Osteocyte (in vitro differentiated cells): ENCODE measurements at regions not wholly inside any gene's neighbourhood (a gene's known extent, or its start where the extent isn't known, plus 50 kb on each side); places are given as distances from the start of the nearest gene placed in this dataset.

Experiments
- DNase-seq: peaks from one replicate; pipeline ENCODE4 v3.0.0; 2021; ENCODE audit warnings: mixed read lengths; ENCODE audit not compliant: unreplicated experiment; ENCODE audit errors: extremely low spot score
- H3K27ac Mint-ChIP-seq: one replicate; pipeline ENCODE4 v1.8.0; 2021; ENCODE audit warnings: mild to moderate bottlenecking, mixed read lengths; ENCODE audit not compliant: unreplicated experiment
- H3K27me3 Mint-ChIP-seq: one replicate; pipeline ENCODE4 v1.8.0; 2021; ENCODE audit warnings: mixed read lengths; ENCODE audit not compliant: unreplicated experiment
- H3K36me3 Mint-ChIP-seq: one replicate; pipeline ENCODE4 v1.8.0; 2021; ENCODE audit warnings: mixed read lengths; ENCODE audit not compliant: unreplicated experiment
- H3K4me1 Mint-ChIP-seq: one replicate; pipeline ENCODE4 v1.8.0; 2021; ENCODE audit warnings: mixed read lengths; ENCODE audit not compliant: unreplicated experiment
- H3K4me3 Mint-ChIP-seq: one replicate; pipeline ENCODE4 v1.8.0; 2021; ENCODE audit warnings: mild to moderate bottlenecking, moderate library complexity, mixed read lengths; ENCODE audit not compliant: unreplicated experiment
- H3K9me3 Mint-ChIP-seq: one replicate; pipeline ENCODE4 v1.8.0; 2021; ENCODE audit warnings: mixed read lengths; ENCODE audit not compliant: unreplicated experiment
- TF ChIP-seq, protein P1 (sequence below): fragments of 200-600 bp; sonication (generic); IDR thresholded peaks from 2 replicates; pipeline ENCODE4 v1.5.0; 2021; ENCODE audit warnings: antibody characterized with exemption, mild to moderate bottlenecking, moderate library complexity

DNA sequence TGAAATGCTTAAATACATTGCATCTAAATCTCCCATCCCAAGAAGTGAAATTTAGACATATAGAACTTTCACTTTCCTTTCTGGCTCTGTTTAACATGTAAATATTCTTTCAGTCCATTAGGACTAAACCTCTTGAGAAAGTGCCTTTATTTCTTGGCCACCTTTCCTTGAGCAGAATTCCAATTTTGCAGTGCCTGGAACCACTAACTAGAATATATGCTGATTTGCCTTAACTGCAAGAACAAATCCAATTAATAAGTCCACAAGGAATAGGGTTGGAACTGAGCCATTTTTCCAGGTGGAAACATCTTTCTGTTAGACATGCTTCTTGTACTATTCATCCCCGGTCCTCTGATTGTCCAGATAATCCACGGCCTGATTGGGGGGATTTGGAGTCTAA, 478.0 kb downstream of the ENC1 start:
- peaks cover 5% of the 10 kb centered on the region for H3K4me1 Mint-ChIP-seq
- DNase-seq = no peak
- H3K27me3 Mint-ChIP-seq = peaks cover 5% of the 10 kb centered on the region
- no peaks in the 10 kb centered on the region for H3K36me3 Mint-ChIP-seq
- no peak overlapping the region for H3K4me3 Mint-ChIP-seq
- no peak overlapping the region for H3K27ac Mint-ChIP-seq
- TF ChIP-seq, protein P1, sequence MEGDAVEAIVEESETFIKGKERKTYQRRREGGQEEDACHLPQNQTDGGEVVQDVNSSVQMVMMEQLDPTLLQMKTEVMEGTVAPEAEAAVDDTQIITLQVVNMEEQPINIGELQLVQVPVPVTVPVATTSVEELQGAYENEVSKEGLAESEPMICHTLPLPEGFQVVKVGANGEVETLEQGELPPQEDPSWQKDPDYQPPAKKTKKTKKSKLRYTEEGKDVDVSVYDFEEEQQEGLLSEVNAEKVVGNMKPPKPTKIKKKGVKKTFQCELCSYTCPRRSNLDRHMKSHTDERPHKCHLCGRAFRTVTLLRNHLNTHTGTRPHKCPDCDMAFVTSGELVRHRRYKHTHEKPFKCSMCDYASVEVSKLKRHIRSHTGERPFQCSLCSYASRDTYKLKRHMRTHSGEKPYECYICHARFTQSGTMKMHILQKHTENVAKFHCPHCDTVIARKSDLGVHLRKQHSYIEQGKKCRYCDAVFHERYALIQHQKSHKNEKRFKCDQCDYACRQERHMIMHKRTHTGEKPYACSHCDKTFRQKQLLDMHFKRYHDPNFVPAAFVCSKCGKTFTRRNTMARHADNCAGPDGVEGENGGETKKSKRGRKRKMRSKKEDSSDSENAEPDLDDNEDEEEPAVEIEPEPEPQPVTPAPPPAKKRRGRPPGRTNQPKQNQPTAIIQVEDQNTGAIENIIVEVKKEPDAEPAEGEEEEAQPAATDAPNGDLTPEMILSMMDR = no peak
- H3K9me3 Mint-ChIP-seq = no peaks in the 10 kb centered on the region

DNA sequence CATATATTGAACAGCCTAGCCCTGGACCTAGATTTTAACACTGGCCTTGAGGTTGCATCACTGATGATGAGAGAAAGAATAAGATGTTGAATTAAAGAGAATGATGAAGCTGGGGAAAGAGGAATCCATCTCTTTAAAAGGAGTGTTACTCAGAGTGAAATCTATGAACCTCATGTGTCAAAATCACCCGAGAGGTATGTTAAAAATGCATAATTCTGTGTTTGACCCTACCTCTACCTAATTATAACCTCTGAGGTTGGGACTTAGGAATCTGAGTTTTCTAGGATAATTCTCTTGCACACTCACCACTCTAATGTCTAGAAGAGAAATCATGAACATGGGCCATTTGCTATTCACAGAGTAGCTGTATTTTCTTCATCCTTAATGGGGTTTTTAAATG, 479.4 kb downstream of the ENC1 start:
- peaks cover 5% of the 10 kb centered on the region for H3K27me3 Mint-ChIP-seq
- TF ChIP-seq, protein P1 = no peak
- H3K36me3 Mint-ChIP-seq = no peaks in the 10 kb centered on the region
- H3K4me3 Mint-ChIP-seq = no peak overlapping the region
- no peaks in the 10 kb centered on the region for H3K9me3 Mint-ChIP-seq
- no peak for DNase-seq
- H3K27ac Mint-ChIP-seq = no peak overlapping the region
- H3K4me1 Mint-ChIP-seq = no peaks in the 10 kb centered on the region

DNA sequence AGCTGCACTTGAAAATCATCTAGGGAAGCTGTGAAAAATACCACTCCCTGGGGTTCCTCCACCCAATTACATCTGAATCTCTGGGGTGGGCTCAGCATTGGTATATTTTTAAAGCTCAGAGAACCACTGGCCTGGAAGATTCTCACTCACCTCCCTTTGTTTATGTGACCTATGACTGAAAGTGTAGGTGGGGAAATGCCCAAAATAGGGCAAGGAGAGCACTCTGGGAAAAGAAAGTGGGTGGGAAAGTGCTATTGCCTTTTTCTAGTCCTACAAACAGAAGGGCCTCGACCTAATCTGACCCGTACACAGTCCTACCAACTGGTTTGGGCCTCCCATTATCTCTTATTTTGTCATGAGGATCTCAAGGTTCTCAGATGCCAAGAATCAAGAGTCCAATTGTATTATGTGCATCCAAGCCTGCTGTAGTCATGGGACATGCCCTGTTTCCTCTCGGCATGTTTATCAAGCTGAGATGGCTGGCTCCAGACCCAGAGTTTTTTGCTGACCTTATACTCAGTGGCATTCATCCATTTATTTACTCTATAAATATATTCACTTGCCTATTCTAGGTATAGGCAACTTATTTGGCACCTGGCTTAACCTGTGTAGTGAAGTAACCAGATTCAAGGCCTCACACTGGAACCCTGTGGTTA, 483.7 kb downstream of the ENC1 start:
- Mint-ChIP-seq H3K9me3 (no peaks in the 10 kb centered on the region), H3K4me3 (no peak overlapping the region), H3K27me3 (peaks cover 5% of the 10 kb centered on the region), H3K4me1 (peaks cover 13% of the 10 kb centered on the region), H3K27ac (no peak overlapping the region), H3K36me3 (no peaks in the 10 kb centered on the region)
- no peak for DNase-seq
- TF ChIP-seq, protein P1 = no peak

DNA sequence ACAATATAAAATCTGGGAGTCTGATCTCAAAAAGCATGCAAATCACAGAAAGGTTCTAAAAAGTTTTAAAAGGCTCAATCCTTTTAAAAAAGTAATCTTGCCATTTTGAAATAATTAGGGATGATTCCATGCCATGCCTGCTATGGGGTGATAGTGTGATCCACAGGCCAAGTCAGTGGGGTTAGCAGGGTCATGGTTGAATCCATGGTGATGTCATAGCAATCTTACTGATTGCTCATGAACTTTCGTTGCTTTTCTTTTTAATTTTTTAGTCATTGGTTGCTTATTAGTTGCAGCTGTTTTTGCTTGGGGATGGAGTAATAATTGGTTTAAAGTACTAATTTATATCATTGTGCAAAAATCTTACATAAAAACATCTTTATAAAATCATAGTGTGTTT, 485.0 kb downstream of the ENC1 start:
- no peaks in the 10 kb centered on the region for H3K9me3 Mint-ChIP-seq
- DNase-seq = no peak
- peaks cover 5% of the 10 kb centered on the region for H3K27me3 Mint-ChIP-seq
- TF ChIP-seq, protein P1 = no peak
- H3K36me3 Mint-ChIP-seq = no peaks in the 10 kb centered on the region
- peaks cover 13% of the 10 kb centered on the region for H3K4me1 Mint-ChIP-seq
- no peak overlapping the region for H3K4me3 Mint-ChIP-seq
- H3K27ac Mint-ChIP-seq = no peak overlapping the region

- DNase-seq = no peak
- TF ChIP-seq, protein P1 = no peak
- Mint-ChIP-seq H3K27me3 (peaks cover 5% of the 10 kb centered on the region), H3K27ac (no peak overlapping the region), H3K36me3 (no peaks in the 10 kb centered on the region), H3K4me1 (peaks cover 13% of the 10 kb centered on the region), H3K9me3 (no peaks in the 10 kb centered on the region), H3K4me3 (no peak overlapping the region)
These were observed 486.0 kb downstream of the ENC1 start for GRCh38 chr5:74154526-74154925.
